KMS-11 (cell line): ENCODE measurements at regions not wholly inside any gene's neighbourhood (a gene's known extent, or its start where the extent isn't known, plus 50 kb on each side); places are given as distances from the start of the nearest gene placed in this dataset.

Experiments
- H2AFZ ChIP-seq: fragments of 200-600 bp; sonication (generic); 2 replicates; pipeline ENCODE4 v1.6.1; 2016; ENCODE audit warnings: antibody characterized with exemption, mixed run types, low read depth
- H3K27ac ChIP-seq: fragments of 200-600 bp; sonication (generic); 2 replicates; pipeline ENCODE4 v1.6.1; 2016; ENCODE audit warnings: mild to moderate bottlenecking, mixed run types
- H3K27me3 ChIP-seq: fragments of 200-600 bp; sonication (generic); 2 replicates; pipeline ENCODE4 v1.6.1; 2017; ENCODE audit warnings: mild to moderate bottlenecking, low read depth, mixed run types, moderate library complexity; ENCODE audit not compliant: insufficient read depth
- H3K36me3 ChIP-seq: fragments of 200-600 bp; sonication (generic); 2 replicates; pipeline ENCODE4 v1.6.1; 2017; ENCODE audit warnings: mild to moderate bottlenecking, mixed run types; ENCODE audit not compliant: insufficient read depth
- H3K4me1 ChIP-seq: fragments of 200-600 bp; sonication (generic); 2 replicates; pipeline ENCODE4 v1.6.1; 2016; ENCODE audit warnings: mild to moderate bottlenecking, low read depth, mixed run types; ENCODE audit not compliant: poor library complexity, severe bottlenecking
- H3K4me2 ChIP-seq: fragments of 200-600 bp; sonication (generic); 2 replicates; pipeline ENCODE4 v1.7.0; 2016; ENCODE audit warnings: mild to moderate bottlenecking, mixed run types
- H3K4me3 ChIP-seq: fragments of 200-600 bp; sonication (generic); IDR thresholded peaks from 2 replicates; pipeline ENCODE4 v1.6.1; 2017; ENCODE audit warnings: low read depth, low read length, mixed read lengths; ENCODE audit not compliant: insufficient read depth
- H3K79me2 ChIP-seq: fragments of 200-600 bp; sonication (generic); 2 replicates; pipeline ENCODE4 v1.6.1; 2016; ENCODE audit warnings: low read depth, mixed run types; ENCODE audit not compliant: insufficient read depth
- H3K9ac ChIP-seq: fragments of 200-600 bp; sonication (generic); 2 replicates; pipeline ENCODE4 v1.6.1; 2016; ENCODE audit warnings: mild to moderate bottlenecking, mixed run types
- H4K20me1 ChIP-seq: fragments of 200-600 bp; sonication (generic); 2 replicates; pipeline ENCODE4 v1.6.1; 2016; ENCODE audit warnings: mild to moderate bottlenecking, mixed run types; ENCODE audit not compliant: insufficient read depth
- CTCF ChIP-seq: fragments of 200-600 bp; sonication (generic); conservative IDR thresholded peaks from 2 replicates; pipeline ENCODE4 v1.6.1; 2017; ENCODE audit warnings: low read depth, mild to moderate bottlenecking, antibody characterized with exemption, low read length, moderate library complexity, mixed read lengths

- Histone ChIP-seq H3K4me3 (no peak overlapping the region), H3K36me3 (no peaks in the 10 kb centered on the region), H3K4me2 (no peak overlapping the region), H3K27ac (no peak overlapping the region), H3K9ac (no peak overlapping the region), H3K27me3 (no peaks in the 10 kb centered on the region), H3K79me2 (no peaks in the 10 kb centered on the region), H2AFZ (no peak overlapping the region), H3K4me1 (no peaks in the 10 kb centered on the region), H4K20me1 (no peaks in the 10 kb centered on the region)
- TF ChIP-seq CTCF, result no peak
Observed at GRCh38 chr4:31392923-31393322, 672.8 kb downstream of the PCDH7 start.

GRCh38 chr4:31408121-31408520 lies 688.0 kb downstream of the PCDH7 start:
- Histone ChIP-seq H3K79me2 (no peaks in the 10 kb centered on the region), H3K4me3 (no peak overlapping the region), H3K36me3 (no peaks in the 10 kb centered on the region), H4K20me1 (no peaks in the 10 kb centered on the region), H3K4me1 (no peaks in the 10 kb centered on the region), H2AFZ (no peak overlapping the region), H3K27ac (no peak overlapping the region), H3K4me2 (no peak overlapping the region), H3K9ac (no peak overlapping the region), H3K27me3 (no peaks in the 10 kb centered on the region)
- TF ChIP-seq CTCF, result no peak

GRCh38 chr4:31411565-31411964 lies 691.4 kb downstream of the PCDH7 start:
- Histone ChIP-seq H4K20me1 (no peaks in the 10 kb centered on the region), H3K4me3 (no peak overlapping the region), H3K79me2 (no peaks in the 10 kb centered on the region), H3K27ac (no peak overlapping the region), H3K27me3 (no peaks in the 10 kb centered on the region), H3K9ac (no peak overlapping the region), H3K36me3 (no peaks in the 10 kb centered on the region), H3K4me1 (no peaks in the 10 kb centered on the region), H2AFZ (no peak overlapping the region), H3K4me2 (no peak overlapping the region)
- no peak for TF ChIP-seq CTCF

GRCh38 chr4:31415629-31416028 lies 695.5 kb downstream of the PCDH7 start:
- Histone ChIP-seq H3K27ac (no peak overlapping the region), H3K4me3 (no peak overlapping the region), H3K27me3 (no peaks in the 10 kb centered on the region), H3K36me3 (no peaks in the 10 kb centered on the region), H2AFZ (no peak overlapping the region), H3K4me1 (no peaks in the 10 kb centered on the region), H3K9ac (no peak overlapping the region), H3K4me2 (no peak overlapping the region), H3K79me2 (no peaks in the 10 kb centered on the region), H4K20me1 (no peaks in the 10 kb centered on the region)
- TF ChIP-seq CTCF, result no peak

- Histone ChIP-seq H3K4me3 (no peak overlapping the region), H3K36me3 (no peaks in the 10 kb centered on the region), H3K27ac (no peak overlapping the region), H3K4me1 (no peaks in the 10 kb centered on the region), H4K20me1 (no peaks in the 10 kb centered on the region), H3K4me2 (no peak overlapping the region), H3K27me3 (no peaks in the 10 kb centered on the region), H3K79me2 (no peaks in the 10 kb centered on the region), H2AFZ (no peak overlapping the region), H3K9ac (no peak overlapping the region)
- TF ChIP-seq CTCF, result no peak
Observed at GRCh38 chr4:31416498-31416897, 696.3 kb downstream of the PCDH7 start.
